Ishikawa (cell line): ENCODE measurements at regions not wholly inside any gene's neighbourhood (a gene's known extent, or its start where the extent isn't known, plus 50 kb on each side); places are given as distances from the start of the nearest gene placed in this dataset.

ENCODE experiments used
- CEBPB ChIP-seq: IDR thresholded peaks from 2 replicates; pipeline ENCODE4 v1.6.1; 2012
- CREB1 ChIP-seq: IDR thresholded peaks from 2 replicates; pipeline ENCODE4 v1.6.1; 2012; ENCODE audit warnings: low read depth
- EGR1 ChIP-seq: IDR thresholded peaks from 2 replicates; pipeline ENCODE4 v1.6.1; 2012
- EP300 ChIP-seq: IDR thresholded peaks from 2 replicates; pipeline ENCODE4 v1.6.1; 2012; ENCODE audit warnings: borderline replicate concordance
- FOXM1 ChIP-seq: IDR thresholded peaks from 2 replicates; pipeline ENCODE4 v1.6.1; 2012; ENCODE audit warnings: low read depth, borderline replicate concordance
- MAX ChIP-seq: IDR thresholded peaks from 2 replicates; pipeline ENCODE4 v1.6.1; 2012
- NFIC ChIP-seq: IDR thresholded peaks from 2 replicates; pipeline ENCODE4 v1.6.1; 2012
- RAD21 ChIP-seq: IDR thresholded peaks from 2 replicates; pipeline ENCODE4 v1.6.1; 2012; ENCODE audit warnings: low read depth
- TAF1 ChIP-seq: IDR thresholded peaks from 2 replicates; pipeline ENCODE4 v1.6.1; 2012; ENCODE audit warnings: low read depth, mild to moderate bottlenecking
- TEAD4 ChIP-seq: IDR thresholded peaks from 2 replicates; pipeline ENCODE4 v1.6.1; 2012
- YY1 ChIP-seq: IDR thresholded peaks from 2 replicates; pipeline ENCODE4 v1.6.1; 2012; ENCODE audit warnings: low read depth
- ZBTB7A ChIP-seq: IDR thresholded peaks from 2 replicates; pipeline ENCODE4 v1.6.1; 2012; ENCODE audit warnings: low read depth

DNA sequence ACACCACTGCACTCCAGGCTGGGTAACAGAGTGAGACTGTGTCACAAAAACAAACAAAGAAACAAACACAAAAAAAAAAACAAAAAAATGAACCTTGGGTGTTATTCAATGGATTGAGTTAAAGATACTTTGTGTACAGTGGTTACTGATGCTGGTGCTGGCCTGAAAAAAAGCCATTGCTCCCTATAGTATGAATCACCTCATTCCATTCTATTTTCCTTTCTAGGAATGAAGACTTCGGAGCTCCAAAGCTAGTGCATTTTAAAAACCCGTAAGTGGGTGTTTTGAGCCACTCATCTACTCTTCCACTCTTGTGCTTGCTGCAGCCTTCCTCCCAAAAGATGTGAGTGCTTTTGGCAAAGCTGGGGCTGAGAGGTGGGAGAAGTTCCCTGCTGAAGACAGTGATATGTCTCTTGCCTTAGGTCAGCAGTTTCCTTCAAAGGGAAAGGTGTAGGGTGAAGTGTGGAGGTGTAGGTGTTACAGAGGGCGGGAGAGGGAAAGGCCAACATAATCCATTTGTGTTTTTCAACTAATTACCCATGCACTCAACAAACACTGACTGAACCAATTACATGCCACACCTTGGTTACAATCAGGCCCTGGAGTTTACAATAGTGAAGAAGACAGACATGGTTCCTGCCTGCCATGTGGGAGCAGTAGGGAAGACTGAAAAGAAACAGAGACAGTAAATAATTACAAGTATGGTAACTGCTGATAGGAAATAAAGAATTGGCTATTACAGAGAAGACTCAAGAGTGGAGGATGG is 55.0 kb upstream of the SERBP1 start:
- no peak for TF ChIP-seq TEAD4
- TF ChIP-seq YY1 = no peak
- no peak for TF ChIP-seq FOXM1
- TF ChIP-seq ZBTB7A = no peak
- no peak for TF ChIP-seq EGR1
- TF ChIP-seq CREB1 = no peak
- TF ChIP-seq MAX = no peak
- no peak for TF ChIP-seq NFIC
- no peak for TF ChIP-seq CEBPB
- no peak for TF ChIP-seq RAD21
- TF ChIP-seq EP300 = no peak
- TF ChIP-seq TAF1 = no peak
